ENCODE measurements at regions not wholly inside any gene's neighbourhood (a gene's known extent, or its start where the extent isn't known, plus 50 kb on each side); places are given as distances from the start of the nearest gene placed in this dataset.

GRCh38 chr11:97956904-97957303 lies 1063.8 kb upstream of the CNTN5 start:
- Histone ChIP-seq H3K27ac (ENCODE audit: insufficient read depth, low read length, poor library complexity, severe bottlenecking) (no peak overlapping the region), H3K4me1 (ENCODE audit: control insufficient read depth, insufficient read depth, low read length, poor library complexity, severe bottlenecking) (no peaks in the 10 kb centered on the region), H3K4me3 (ENCODE audit: low read depth, low read length) (no peak overlapping the region), H3K36me3 (ENCODE audit: control insufficient read depth, insufficient read depth, low read length) (no peaks in the 10 kb centered on the region), H3K27me3 (ENCODE audit: control insufficient read depth, insufficient read depth, low read length) (no peaks in the 10 kb centered on the region), H3K9me3 (ENCODE audit: control insufficient read depth in 2 of 2, low read length in 2 of 2) (no peaks in the 10 kb centered on the region)
- ATAC-seq (ENCODE audit: low read depth in 2 of 2) (no peak), DNase-seq (no peak)
- peaks cover 0 to 18% (median 8%) of the 10 kb centered on the region in 7 donors for H3K9me3 Mint-ChIP-seq
- no peak overlapping the region for H3K4me3 Mint-ChIP-seq
- H3K36me3 Mint-ChIP-seq = no peaks in the 10 kb centered on the region
- H3K4me1 Mint-ChIP-seq = no peaks in the 10 kb centered on the region
- H3K27ac Mint-ChIP-seq = no peak overlapping the region
- no peaks in the 10 kb centered on the region for H3K27me3 Mint-ChIP-seq

GRCh38 chr11:97961431-97961830 lies 1059.3 kb upstream of the CNTN5 start:
- Mint-ChIP-seq H3K4me3 (no peak overlapping the region), H3K27ac (no peak overlapping the region), H3K36me3 (no peaks in the 10 kb centered on the region), H3K4me1 (no peaks in the 10 kb centered on the region), H3K27me3 (no peaks in the 10 kb centered on the region), H3K9me3 (peaks cover 0 to 20% (median 14%) of the 10 kb centered on the region in 7 donors)
- no peaks in the 10 kb centered on the region for H3K36me3 ChIP-seq (ENCODE audit: control insufficient read depth, insufficient read depth, low read length)
- H3K4me3 ChIP-seq (ENCODE audit: low read depth, low read length) = no peak overlapping the region
- DNase-seq (no peak), ATAC-seq (ENCODE audit: low read depth in 2 of 2) (no peak)
- H3K27me3 ChIP-seq (ENCODE audit: control insufficient read depth, insufficient read depth, low read length) = no peaks in the 10 kb centered on the region
- no peaks in the 10 kb centered on the region for H3K4me1 ChIP-seq (ENCODE audit: control insufficient read depth, insufficient read depth, low read length, poor library complexity, severe bottlenecking)
- peaks cover 0 to 5% of the 10 kb centered on the region in 2 experiments for H3K9me3 ChIP-seq (ENCODE audit: control insufficient read depth in 2 of 2, low read length in 2 of 2)
- no peak overlapping the region for H3K27ac ChIP-seq (ENCODE audit: insufficient read depth, low read length, poor library complexity, severe bottlenecking)

- H3K4me1 Mint-ChIP-seq = no peaks in the 10 kb centered on the region
- H3K9me3 Mint-ChIP-seq = peaks cover 0 to 25% (median 16%) of the 10 kb centered on the region in 7 donors
- H3K36me3 Mint-ChIP-seq = no peaks in the 10 kb centered on the region
- Histone ChIP-seq H3K36me3 (ENCODE audit: control insufficient read depth, insufficient read depth, low read length) (no peaks in the 10 kb centered on the region), H3K27ac (ENCODE audit: insufficient read depth, low read length, poor library complexity, severe bottlenecking) (no peak overlapping the region), H3K9me3 (ENCODE audit: control insufficient read depth in 2 of 2, low read length in 2 of 2) (peaks cover 7 to 9% of the 10 kb centered on the region in 2 experiments), H3K4me1 (ENCODE audit: control insufficient read depth, insufficient read depth, low read length, poor library complexity, severe bottlenecking) (no peaks in the 10 kb centered on the region), H3K27me3 (ENCODE audit: control insufficient read depth, insufficient read depth, low read length) (no peaks in the 10 kb centered on the region), H3K4me3 (ENCODE audit: low read depth, low read length) (no peak overlapping the region)
- no peaks in the 10 kb centered on the region for H3K27me3 Mint-ChIP-seq
- ATAC-seq (ENCODE audit: low read depth in 2 of 2) (no peak), DNase-seq (no peak)
- H3K4me3 Mint-ChIP-seq = no peak overlapping the region
- H3K27ac Mint-ChIP-seq = peak overlapping the region in 1 of 3 donors; percentile 26
Observed at GRCh38 chr11:97962758-97963157, 1058.0 kb upstream of the CNTN5 start.

GRCh38 chr11:97963528-97964331 lies 1057.0 kb upstream of the CNTN5 start:
- H3K36me3 Mint-ChIP-seq = no peaks in the 10 kb centered on the region
- no peak overlapping the region for H3K4me3 Mint-ChIP-seq
- H3K27me3 ChIP-seq (ENCODE audit: control insufficient read depth, insufficient read depth, low read length) = no peaks in the 10 kb centered on the region
- no peak for ATAC-seq (ENCODE audit: low read depth in 2 of 2)
- no peak overlapping the region for H3K4me3 ChIP-seq (ENCODE audit: low read depth, low read length)
- DNase-seq = no peak
- H3K4me1 ChIP-seq (ENCODE audit: control insufficient read depth, insufficient read depth, low read length, poor library complexity, severe bottlenecking) = no peaks in the 10 kb centered on the region
- H3K9me3 ChIP-seq (ENCODE audit: control insufficient read depth in 2 of 2, low read length in 2 of 2) = peaks cover 9 to 13% of the 10 kb centered on the region in 2 experiments
- H3K27ac ChIP-seq (ENCODE audit: insufficient read depth, low read length, poor library complexity, severe bottlenecking) = no peak overlapping the region
- no peaks in the 10 kb centered on the region for H3K36me3 ChIP-seq (ENCODE audit: control insufficient read depth, insufficient read depth, low read length)
- no peak overlapping the region for H3K27ac Mint-ChIP-seq
- no peaks in the 10 kb centered on the region for H3K4me1 Mint-ChIP-seq
- H3K9me3 Mint-ChIP-seq = peaks cover 0 to 21% (median 16%) of the 10 kb centered on the region in 7 donors
- H3K27me3 Mint-ChIP-seq = no peaks in the 10 kb centered on the region

GRCh38 chr11:97964332-97965004 lies 1056.3 kb upstream of the CNTN5 start:
- H3K36me3 ChIP-seq (ENCODE audit: control insufficient read depth, insufficient read depth, low read length) = no peaks in the 10 kb centered on the region

GRCh38 chr11:97965849-97966646 lies 1054.7 kb upstream of the CNTN5 start:
- H3K27me3 ChIP-seq (ENCODE audit: control insufficient read depth, insufficient read depth, low read length) = no peaks in the 10 kb centered on the region
- H3K4me3 ChIP-seq (ENCODE audit: low read depth, low read length) = no peak overlapping the region
- H3K4me3 Mint-ChIP-seq = no peak overlapping the region
- H3K27ac ChIP-seq (ENCODE audit: insufficient read depth, low read length, poor library complexity, severe bottlenecking) = no peak overlapping the region
- H3K27ac Mint-ChIP-seq = no peak overlapping the region
- DNase-seq = no peak
- no peaks in the 10 kb centered on the region for H3K4me1 Mint-ChIP-seq
- no peak for ATAC-seq (ENCODE audit: low read depth in 2 of 2)
- H3K36me3 Mint-ChIP-seq = no peaks in the 10 kb centered on the region
- no peaks in the 10 kb centered on the region for H3K27me3 Mint-ChIP-seq
- peaks cover 11 to 31% of the 10 kb centered on the region in 2 experiments for H3K9me3 ChIP-seq (ENCODE audit: control insufficient read depth in 2 of 2, low read length in 2 of 2)
- H3K36me3 ChIP-seq (ENCODE audit: control insufficient read depth, insufficient read depth, low read length) = no peaks in the 10 kb centered on the region
- peaks cover 1 to 15% (median 10%) of the 10 kb centered on the region in 7 donors for H3K9me3 Mint-ChIP-seq
- H3K4me1 ChIP-seq (ENCODE audit: control insufficient read depth, insufficient read depth, low read length, poor library complexity, severe bottlenecking) = no peaks in the 10 kb centered on the region

More at GRCh38 chr11:97964332-97965004, 1056.3 kb upstream of the CNTN5 start:
- Mint-ChIP-seq H3K27me3 (no peaks in the 10 kb centered on the region), H3K9me3 (peaks cover 0 to 21% (median 16%) of the 10 kb centered on the region in 7 donors), H3K4me3 (no peak overlapping the region), H3K4me1 (no peaks in the 10 kb centered on the region), H3K27ac (no peak overlapping the region), H3K36me3 (no peaks in the 10 kb centered on the region)
- no peaks in the 10 kb centered on the region for H3K27me3 ChIP-seq (ENCODE audit: control insufficient read depth, insufficient read depth, low read length)
- no peaks in the 10 kb centered on the region for H3K4me1 ChIP-seq (ENCODE audit: control insufficient read depth, insufficient read depth, low read length, poor library complexity, severe bottlenecking)
- no peak overlapping the region for H3K4me3 ChIP-seq (ENCODE audit: low read depth, low read length)
- ATAC-seq (ENCODE audit: low read depth in 2 of 2) = no peak
- no peak overlapping the region for H3K27ac ChIP-seq (ENCODE audit: insufficient read depth, low read length, poor library complexity, severe bottlenecking)
- H3K9me3 ChIP-seq (ENCODE audit: control insufficient read depth in 2 of 2, low read length in 2 of 2) = peaks cover 11 to 18% of the 10 kb centered on the region in 2 experiments
- DNase-seq = no peak

GRCh38 chr11:97966901-97967300 lies 1053.8 kb upstream of the CNTN5 start:
- Histone ChIP-seq H3K4me3 (ENCODE audit: low read depth, low read length) (no peak overlapping the region), H3K9me3 (ENCODE audit: control insufficient read depth in 2 of 2, low read length in 2 of 2) (peaks cover 13 to 35% of the 10 kb centered on the region in 2 experiments), H3K36me3 (ENCODE audit: control insufficient read depth, insufficient read depth, low read length) (no peaks in the 10 kb centered on the region), H3K27ac (ENCODE audit: insufficient read depth, low read length, poor library complexity, severe bottlenecking) (no peak overlapping the region), H3K27me3 (ENCODE audit: control insufficient read depth, insufficient read depth, low read length) (no peaks in the 10 kb centered on the region), H3K4me1 (ENCODE audit: control insufficient read depth, insufficient read depth, low read length, poor library complexity, severe bottlenecking) (no peaks in the 10 kb centered on the region)
- Mint-ChIP-seq H3K4me3 (no peak overlapping the region), H3K9me3 (peaks cover 2 to 15% (median 10%) of the 10 kb centered on the region in 7 donors), H3K36me3 (no peaks in the 10 kb centered on the region), H3K4me1 (no peaks in the 10 kb centered on the region), H3K27ac (no peak overlapping the region), H3K27me3 (no peaks in the 10 kb centered on the region)
- DNase-seq (no peak), ATAC-seq (ENCODE audit: low read depth in 2 of 2) (no peak)
